ENCODE measurements at regions not wholly inside any gene's neighbourhood (a gene's known extent, or its start where the extent isn't known, plus 50 kb on each side); places are given as distances from the start of the nearest gene placed in this dataset.

- peaks cover 100% of the 10 kb centered on the region for H3K27me3 Mint-ChIP-seq (ENCODE audit: low read depth)
- H2BK12ac ChIP-seq (ENCODE audit: insufficient read length, low read depth, low read length), result no peak overlapping the region
- peaks cover 24% of the 10 kb centered on the region; the same call in 1 of the 2 replicates for H3K27me3 ChIP-seq (ENCODE audit: insufficient read depth, low read length)
- H3K79me1 ChIP-seq (ENCODE audit: insufficient read depth, low read depth, low read length, poor library complexity, severe bottlenecking), result no peaks in the 10 kb centered on the region
- no peak overlapping the region for H3K9ac ChIP-seq (ENCODE audit: extremely low read depth, insufficient read length, low read length)
- no peak overlapping the region for H2BK5ac ChIP-seq (ENCODE audit: insufficient read length, low read length)
- no peaks in the 10 kb centered on the region for H4K20me1 ChIP-seq (ENCODE audit: control insufficient read depth, insufficient read depth, insufficient read length)
- peak; percentile 4 for DNase-seq
- H3K79me2 ChIP-seq (ENCODE audit: insufficient read depth, low read length), result no peaks in the 10 kb centered on the region
- H3K9me3 Mint-ChIP-seq, result peaks cover 91 to 96% of the 10 kb centered on the region in 2 experiments
- no peak overlapping the region for H3K23ac ChIP-seq (ENCODE audit: insufficient read length, low read depth, low read length)
- no peak overlapping the region for H2AK5ac ChIP-seq (ENCODE audit: insufficient read length, low read length)
- no peak overlapping the region for H4K91ac ChIP-seq (ENCODE audit: insufficient read length, low read depth, low read length)
- no peak overlapping the region for H2AFZ ChIP-seq (ENCODE audit: low read length)
- H2BK120ac ChIP-seq (ENCODE audit: low read depth, low read length, poor library complexity, severe bottlenecking), result no peak overlapping the region
- H3K56ac ChIP-seq (ENCODE audit: insufficient read length, low read depth, low read length), result no peak overlapping the region
- no peak overlapping the region for H3K27ac Mint-ChIP-seq
- H3K14ac ChIP-seq (ENCODE audit: insufficient read depth, low read length), result no peak overlapping the region
- H2BK20ac ChIP-seq (ENCODE audit: low read depth, low read length, poor library complexity, severe bottlenecking), result no peak overlapping the region
- H3T11ph ChIP-seq (ENCODE audit: low read length), result no peak overlapping the region
- H3K23me2 ChIP-seq (ENCODE audit: insufficient read length, low read depth, low read length, poor library complexity, severe bottlenecking), result no peaks in the 10 kb centered on the region
- H4K8ac ChIP-seq (replicated peaks; ENCODE audit: insufficient read length, low read depth, low read length), result no peak overlapping the region
- H4K5ac ChIP-seq (ENCODE audit: insufficient read length, low read depth, low read length), result no peak overlapping the region
- no peak overlapping the region for H3K18ac ChIP-seq (ENCODE audit: insufficient read length, low read depth, low read length)
- no peak for TF ChIP-seq CTCF (conservative IDR thresholded peaks at IDR 0.05)
- no peak overlapping the region for H3K4me2 ChIP-seq (ENCODE audit: insufficient read depth, insufficient read length, low read length)
- H3K4me1 Mint-ChIP-seq, result no peaks in the 10 kb centered on the region
- no peak overlapping the region for H3K4me3 Mint-ChIP-seq
- no CpG with 5 or more reads among the region's 7 CpGs for WGBS (ENCODE audit: extremely low coverage, insufficient read length, low lambda C conversion rate)
- H3K4me1 ChIP-seq (ENCODE audit: insufficient read depth, low read length), result no peaks in the 10 kb centered on the region
- H3K4ac ChIP-seq (ENCODE audit: low read depth, low read length), result no peak overlapping the region
- no peak overlapping the region for H2BK15ac ChIP-seq (ENCODE audit: low read depth, low read length)
- no peaks in the 10 kb centered on the region for H3K9me3 ChIP-seq (ENCODE audit: control insufficient read depth, low read depth, low read length)
- H3K27ac ChIP-seq (ENCODE audit: insufficient read length, low read depth, low read length), result no peak overlapping the region
- peaks cover 5 to 71% (median 28%) of the 10 kb centered on the region in 3 experiments for H3K36me3 Mint-ChIP-seq (ENCODE audit: insufficient read depth in 1 of 3, low read depth in 3 of 3)
Measured at GRCh38 chr19:27765397-27765796, 1447.6 kb downstream of the UQCRFS1 start.
